HCT116 (cell line): ENCODE measurements at regions not wholly inside any gene's neighbourhood (a gene's known extent, or its start where the extent isn't known, plus 50 kb on each side); places are given as distances from the start of the nearest gene placed in this dataset.

ENCODE experiments used
- ATAC-seq: fragments of 200-7000 bp; cut with Tn5 transposase; 2 replicates; pipeline ENCODE4 v1.9.1; 2020; ENCODE audit warnings: mild to moderate bottlenecking, moderate library complexity
- BruUV-seq: library from RNA; stranded (reverse); fragments of 400-500 nt; replicated peaks from 2 replicates; lab custom pipeline; 2021; lab: Mats Ljungman, UMichigan
- CTCF ChIA-PET: fragments of 300-600 bp; sonication (Branson Sonifier 250); formaldehyde crosslinking; loops from one replicate; lab custom pipeline; 2021; ENCODE audit warnings: antibody characterized with exemption; lab: Charles Lee
- POLR2A ChIA-PET: fragments of 300-600, 350-600 bp; sonication (Branson Sonifier 250); formaldehyde crosslinking; loops from one replicate; lab custom pipeline; 2021; ENCODE audit warnings: antibody characterized with exemption; lab: Charles Lee
- RAD21 ChIA-PET, 2 experiments: fragments of 300-600 bp; sonication (Branson Sonifier 250); formaldehyde crosslinking; loops; one replicate each; lab custom pipeline; 2023; ENCODE audit warnings: low total read pairs in 2 of 2; ENCODE audit not compliant: uncharacterized antibody in 2 of 2, unreplicated experiment in 2 of 2, low non-redundant PET in 1 of 2; lab: Charles Lee
- DNase-seq: peaks from one replicate; pipeline ENCODE4 v3.0.0-alpha.2; 2010; ENCODE audit warnings: low read depth, low spot score
- H2AFZ ChIP-seq: fragments of 200-600 bp; shearing (Covaris generic), sonication (generic); 2 replicates; pipeline ENCODE4 v1.6.1; 2017; ENCODE audit warnings: low read depth, mixed run types, mixed read lengths, antibody characterized with exemption, low read length; ENCODE audit not compliant: poor library complexity, severe bottlenecking
- H3K27ac ChIP-seq: 2 replicates; pipeline ENCODE4 v1.5.1; 2012; ENCODE audit warnings: low read depth, low read length
- H3K27me3 ChIP-seq: fragments of 200-600 bp; sonication (generic); 2 replicates; pipeline ENCODE4 v1.6.1; 2016; ENCODE audit warnings: mixed run types, low read length, mixed read lengths; ENCODE audit not compliant: insufficient read depth
- H3K36me3 ChIP-seq, 2 experiments: fragments of 200-500 bp in 1 of 2; fragments of 200-600 bp in 1 of 2; sonication (Bioruptor generic) in 1 of 2; sonication (generic) in 1 of 2; 2 replicates each; pipeline versions ENCODE4 v1.5.1 to v1.6.1; 2014 to 2016; ENCODE audit warnings: low read length in 2 of 2, inconsistent platforms in 1 of 2, mixed read lengths in 1 of 2, mixed run types in 1 of 2; ENCODE audit not compliant: insufficient read depth in 2 of 2, control insufficient read depth in 1 of 2
- H3K4me1 ChIP-seq, 2 experiments: fragments of 200-600 bp in 1 of 2; sonication (generic) in 1 of 2; 2 replicates each; pipeline versions ENCODE4 v1.5.1 to v1.6.1; 2012 to 2017; ENCODE audit warnings: low read length in 2 of 2, inconsistent platforms in 1 of 2, mild to moderate bottlenecking in 1 of 2, mixed read lengths in 1 of 2, mixed run types in 1 of 2, moderate library complexity in 1 of 2; ENCODE audit not compliant: insufficient read depth in 2 of 2, control insufficient read depth in 1 of 2
- H3K4me2 ChIP-seq: fragments of 200-600 bp; sonication (generic); 2 replicates; pipeline ENCODE4 v1.6.1; 2017; ENCODE audit warnings: mixed run types, low read length, mixed read lengths
- H3K4me3 ChIP-seq, 2 experiments: fragments of 200-600 bp in 1 of 2; sonication (generic) in 1 of 2; replicated peaks in 1 of 2; 2 replicates each; pipeline ENCODE4 v1.5.1; 2011 to 2016; ENCODE audit warnings: low read length in 2 of 2, control low read depth in 1 of 2, low read depth in 1 of 2, mild to moderate bottlenecking in 1 of 2, mixed read lengths in 1 of 2, mixed run types in 1 of 2
- H3K79me2 ChIP-seq: fragments of 200-600 bp; sonication (generic); 2 replicates; pipeline ENCODE4 v1.6.1; 2017; ENCODE audit warnings: mild to moderate bottlenecking, mixed run types, low read length, moderate library complexity, mixed read lengths; ENCODE audit not compliant: insufficient read depth
- H3K9ac ChIP-seq: fragments of 200-600 bp; sonication (generic); 2 replicates; pipeline ENCODE4 v1.6.1; 2016; ENCODE audit warnings: low read length, mixed read lengths
- H3K9me2 ChIP-seq: fragments of 200-600 bp; sonication (generic), shearing (Covaris generic); 2 replicates; pipeline ENCODE4 v1.6.1; 2017; ENCODE audit warnings: mixed run types, mild to moderate bottlenecking, moderate library complexity; ENCODE audit not compliant: insufficient read depth
- H3K9me3 ChIP-seq, 2 experiments: fragments of 200-500 bp in 1 of 2; fragments of 200-600 bp in 1 of 2; sonication (Bioruptor generic) in 1 of 2; sonication (generic) in 1 of 2; 2 replicates each; pipeline ENCODE4 v1.6.1; 2014 to 2017; ENCODE audit warnings: low read length in 2 of 2, mixed read lengths in 2 of 2, inconsistent platforms in 1 of 2, low read depth in 1 of 2, mild to moderate bottlenecking in 1 of 2, mixed run types in 1 of 2, moderate library complexity in 1 of 2; ENCODE audit not compliant: control insufficient read depth in 1 of 2, insufficient read depth in 1 of 2
- H4K20me1 ChIP-seq: fragments of 200-600 bp; sonication (generic), shearing (Covaris generic); 2 replicates; pipeline ENCODE4 v1.6.1; 2017; ENCODE audit warnings: mixed run types, mild to moderate bottlenecking, moderate library complexity; ENCODE audit not compliant: insufficient read depth
- CEBPB ChIP-seq: IDR thresholded peaks from 2 replicates; pipeline ENCODE4 v1.6.1; 2012; ENCODE audit warnings: low read depth
- EGR1 ChIP-seq: IDR thresholded peaks from 2 replicates; pipeline ENCODE4 v1.6.1; 2012; ENCODE audit warnings: low read depth
- ELF1 ChIP-seq: IDR thresholded peaks from 2 replicates; pipeline ENCODE4 v1.6.1; 2012; ENCODE audit warnings: low read depth, borderline replicate concordance
- FOSL1 ChIP-seq: IDR thresholded peaks from 2 replicates; pipeline ENCODE4 v1.6.1; 2012; ENCODE audit warnings: low read depth
- POLR2A ChIP-seq: IDR thresholded peaks from 2 replicates; pipeline ENCODE4 v1.7.0; 2011; ENCODE audit warnings: borderline replicate concordance; ENCODE audit not compliant: insufficient read depth, insufficient read length; ENCODE audit errors: extremely low read depth
- RAD21 ChIP-seq: IDR thresholded peaks from 2 replicates; pipeline ENCODE4 v1.6.1; 2012; ENCODE audit warnings: low read depth, mild to moderate bottlenecking
- SIN3A ChIP-seq: IDR thresholded peaks from 2 replicates; pipeline ENCODE4 v1.6.1; 2012; ENCODE audit warnings: low read depth
- SP1 ChIP-seq: IDR thresholded peaks from 2 replicates; pipeline ENCODE4 v1.6.1; 2012; ENCODE audit warnings: low read depth
- SRF ChIP-seq: IDR thresholded peaks from 2 replicates; pipeline ENCODE4 v1.6.1; 2012; ENCODE audit warnings: low read depth
- YY1 ChIP-seq: IDR thresholded peaks from 2 replicates; pipeline ENCODE4 v1.6.1; 2011; ENCODE audit warnings: low read length, low read depth, moderate library complexity, mild to moderate bottlenecking; ENCODE audit not compliant: insufficient replicate concordance; ENCODE audit errors: extremely low read depth
- ZNF274 ChIP-seq: fragments of 200-500 bp; sonication (Bioruptor generic); IDR thresholded peaks from 2 replicates; pipeline ENCODE4 v1.6.1; 2014; ENCODE audit warnings: mild to moderate bottlenecking, low read depth, low read length, inconsistent platforms
- intact Hi-C: fragments of 100-400 bp; cut with micrococcal nuclease; formaldehyde crosslinking; loops from 2 replicates; pipeline ENCODE4 v1.10.0; 2022
- TF ChIP-seq, protein P1 (sequence below): IDR thresholded peaks from 2 replicates; pipeline ENCODE4 v1.6.1; 2012
- TF ChIP-seq, protein P2 (sequence below): IDR thresholded peaks from 2 replicates; pipeline ENCODE4 v1.6.1; 2011; ENCODE audit warnings: mild to moderate bottlenecking, low read length, moderate library complexity; ENCODE audit not compliant: insufficient replicate concordance; ENCODE audit errors: extremely low read depth
- TF ChIP-seq, protein P3 (sequence below): IDR thresholded peaks from 2 replicates; pipeline ENCODE4 v1.6.1; 2012; ENCODE audit warnings: low read depth
- TF ChIP-seq, protein P4 (sequence below): IDR thresholded peaks from 2 replicates; pipeline ENCODE4 v1.6.1; 2012
- TF ChIP-seq, protein P5 (sequence below), 3 experiments: fragments of 200-600 bp in 1 of 3; sonication (generic) in 1 of 3; IDR thresholded peaks in 2 of 3; conservative IDR thresholded peaks in 1 of 3; 2 replicates each; pipeline ENCODE4 v1.5.1; 2012 to 2017; ENCODE audit warnings: low read depth in 2 of 3, low read length in 2 of 3, antibody characterized with exemption in 1 of 3, borderline replicate concordance in 1 of 3, control low read depth in 1 of 3, mild to moderate bottlenecking in 1 of 3, mixed read lengths in 1 of 3, mixed run types in 1 of 3, moderate library complexity in 1 of 3; ENCODE audit not compliant: insufficient read depth in 1 of 3

DNA sequence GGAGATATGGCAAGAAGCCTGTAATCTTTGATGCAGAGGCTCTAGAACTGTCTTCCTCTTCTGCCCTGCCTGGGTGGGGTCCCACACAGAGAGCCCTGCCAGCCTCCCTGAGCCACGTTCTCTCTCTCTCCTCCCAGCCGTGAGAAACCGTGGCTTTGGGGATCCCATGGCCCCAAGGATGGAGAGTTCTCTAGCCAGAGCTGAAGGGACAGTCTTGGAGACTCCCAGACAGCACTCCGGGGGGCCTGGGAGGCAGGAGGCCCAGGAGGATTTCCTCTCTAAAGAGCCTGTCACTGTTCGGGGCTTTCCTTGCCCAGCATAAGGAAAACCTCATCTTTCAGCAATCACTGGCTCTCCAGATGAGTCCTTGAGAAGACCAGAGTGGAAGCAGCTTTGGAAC lies 227.1 kb downstream of the ARHGAP12 start:
- RAD21 ChIA-PET = interaction anchor here in 1 of 2 experiments (0.6 kb wide), 1 partner anchor 65 kb away, joined by 3 read pairs; no protein-coding TSS in a partner anchor
- H3K9me3 ChIP-seq = no peaks in the 10 kb centered on the region
- CTCF ChIA-PET = no interaction called here
- BruUV-seq = no TSS peak
- H3K27ac ChIP-seq = no peak overlapping the region
- POLR2A ChIA-PET = no interaction called here
- TF ChIP-seq, protein P1, sequence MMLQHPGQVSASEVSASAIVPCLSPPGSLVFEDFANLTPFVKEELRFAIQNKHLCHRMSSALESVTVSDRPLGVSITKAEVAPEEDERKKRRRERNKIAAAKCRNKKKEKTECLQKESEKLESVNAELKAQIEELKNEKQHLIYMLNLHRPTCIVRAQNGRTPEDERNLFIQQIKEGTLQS = no peak
- TF ChIP-seq FOSL1 (no peak), RAD21 (no peak), ZNF274 (no peak), SP1 (no peak), SRF (no peak), POLR2A (no peak), YY1 (no peak), EGR1 (no peak), ELF1 (no peak), SIN3A (no peak), CEBPB (no peak)
- TF ChIP-seq, protein P2, sequence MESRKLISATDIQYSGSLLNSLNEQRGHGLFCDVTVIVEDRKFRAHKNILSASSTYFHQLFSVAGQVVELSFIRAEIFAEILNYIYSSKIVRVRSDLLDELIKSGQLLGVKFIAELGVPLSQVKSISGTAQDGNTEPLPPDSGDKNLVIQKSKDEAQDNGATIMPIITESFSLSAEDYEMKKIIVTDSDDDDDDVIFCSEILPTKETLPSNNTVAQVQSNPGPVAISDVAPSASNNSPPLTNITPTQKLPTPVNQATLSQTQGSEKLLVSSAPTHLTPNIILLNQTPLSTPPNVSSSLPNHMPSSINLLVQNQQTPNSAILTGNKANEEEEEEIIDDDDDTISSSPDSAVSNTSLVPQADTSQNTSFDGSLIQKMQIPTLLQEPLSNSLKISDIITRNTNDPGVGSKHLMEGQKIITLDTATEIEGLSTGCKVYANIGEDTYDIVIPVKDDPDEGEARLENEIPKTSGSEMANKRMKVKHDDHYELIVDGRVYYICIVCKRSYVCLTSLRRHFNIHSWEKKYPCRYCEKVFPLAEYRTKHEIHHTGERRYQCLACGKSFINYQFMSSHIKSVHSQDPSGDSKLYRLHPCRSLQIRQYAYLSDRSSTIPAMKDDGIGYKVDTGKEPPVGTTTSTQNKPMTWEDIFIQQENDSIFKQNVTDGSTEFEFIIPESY = no peak
- TF ChIP-seq, protein P3, sequence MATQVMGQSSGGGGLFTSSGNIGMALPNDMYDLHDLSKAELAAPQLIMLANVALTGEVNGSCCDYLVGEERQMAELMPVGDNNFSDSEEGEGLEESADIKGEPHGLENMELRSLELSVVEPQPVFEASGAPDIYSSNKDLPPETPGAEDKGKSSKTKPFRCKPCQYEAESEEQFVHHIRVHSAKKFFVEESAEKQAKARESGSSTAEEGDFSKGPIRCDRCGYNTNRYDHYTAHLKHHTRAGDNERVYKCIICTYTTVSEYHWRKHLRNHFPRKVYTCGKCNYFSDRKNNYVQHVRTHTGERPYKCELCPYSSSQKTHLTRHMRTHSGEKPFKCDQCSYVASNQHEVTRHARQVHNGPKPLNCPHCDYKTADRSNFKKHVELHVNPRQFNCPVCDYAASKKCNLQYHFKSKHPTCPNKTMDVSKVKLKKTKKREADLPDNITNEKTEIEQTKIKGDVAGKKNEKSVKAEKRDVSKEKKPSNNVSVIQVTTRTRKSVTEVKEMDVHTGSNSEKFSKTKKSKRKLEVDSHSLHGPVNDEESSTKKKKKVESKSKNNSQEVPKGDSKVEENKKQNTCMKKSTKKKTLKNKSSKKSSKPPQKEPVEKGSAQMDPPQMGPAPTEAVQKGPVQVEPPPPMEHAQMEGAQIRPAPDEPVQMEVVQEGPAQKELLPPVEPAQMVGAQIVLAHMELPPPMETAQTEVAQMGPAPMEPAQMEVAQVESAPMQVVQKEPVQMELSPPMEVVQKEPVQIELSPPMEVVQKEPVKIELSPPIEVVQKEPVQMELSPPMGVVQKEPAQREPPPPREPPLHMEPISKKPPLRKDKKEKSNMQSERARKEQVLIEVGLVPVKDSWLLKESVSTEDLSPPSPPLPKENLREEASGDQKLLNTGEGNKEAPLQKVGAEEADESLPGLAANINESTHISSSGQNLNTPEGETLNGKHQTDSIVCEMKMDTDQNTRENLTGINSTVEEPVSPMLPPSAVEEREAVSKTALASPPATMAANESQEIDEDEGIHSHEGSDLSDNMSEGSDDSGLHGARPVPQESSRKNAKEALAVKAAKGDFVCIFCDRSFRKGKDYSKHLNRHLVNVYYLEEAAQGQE = no peak
- TF ChIP-seq, protein P4, sequence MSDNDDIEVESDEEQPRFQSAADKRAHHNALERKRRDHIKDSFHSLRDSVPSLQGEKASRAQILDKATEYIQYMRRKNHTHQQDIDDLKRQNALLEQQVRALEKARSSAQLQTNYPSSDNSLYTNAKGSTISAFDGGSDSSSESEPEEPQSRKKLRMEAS = no peak
- TF ChIP-seq, protein P5, sequence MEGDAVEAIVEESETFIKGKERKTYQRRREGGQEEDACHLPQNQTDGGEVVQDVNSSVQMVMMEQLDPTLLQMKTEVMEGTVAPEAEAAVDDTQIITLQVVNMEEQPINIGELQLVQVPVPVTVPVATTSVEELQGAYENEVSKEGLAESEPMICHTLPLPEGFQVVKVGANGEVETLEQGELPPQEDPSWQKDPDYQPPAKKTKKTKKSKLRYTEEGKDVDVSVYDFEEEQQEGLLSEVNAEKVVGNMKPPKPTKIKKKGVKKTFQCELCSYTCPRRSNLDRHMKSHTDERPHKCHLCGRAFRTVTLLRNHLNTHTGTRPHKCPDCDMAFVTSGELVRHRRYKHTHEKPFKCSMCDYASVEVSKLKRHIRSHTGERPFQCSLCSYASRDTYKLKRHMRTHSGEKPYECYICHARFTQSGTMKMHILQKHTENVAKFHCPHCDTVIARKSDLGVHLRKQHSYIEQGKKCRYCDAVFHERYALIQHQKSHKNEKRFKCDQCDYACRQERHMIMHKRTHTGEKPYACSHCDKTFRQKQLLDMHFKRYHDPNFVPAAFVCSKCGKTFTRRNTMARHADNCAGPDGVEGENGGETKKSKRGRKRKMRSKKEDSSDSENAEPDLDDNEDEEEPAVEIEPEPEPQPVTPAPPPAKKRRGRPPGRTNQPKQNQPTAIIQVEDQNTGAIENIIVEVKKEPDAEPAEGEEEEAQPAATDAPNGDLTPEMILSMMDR (IDR thresholded peaks at IDR 0.05 in 2 of 3, conservative IDR thresholded peaks at IDR 0.05 in 1 of 3; ENCODE audit: borderline replicate concordance in 1 of 3, insufficient read depth in 1 of 3, low read depth in 2 of 3, low read length in 2 of 3) = no peak
- no peak overlapping the region for H2AFZ ChIP-seq
- no peaks in the 10 kb centered on the region for H3K79me2 ChIP-seq
- H3K4me2 ChIP-seq = no peak overlapping the region
- no peaks in the 10 kb centered on the region for H3K27me3 ChIP-seq
- H3K9ac ChIP-seq = no peak overlapping the region
- no peaks in the 10 kb centered on the region for H3K36me3 ChIP-seq
- H3K4me3 ChIP-seq = no peak overlapping the region
- intact Hi-C loops = no loop called here
- no peak for ATAC-seq
- no peaks in the 10 kb centered on the region for H3K4me1 ChIP-seq
- H4K20me1 ChIP-seq = no peaks in the 10 kb centered on the region
- DNase-seq = no peak
- no peaks in the 10 kb centered on the region for H3K9me2 ChIP-seq
